Stimulated activated CD4-positive, alpha-beta T cell treated with anti-CD3 and anti-CD28 coated beads, Interleukin-15, amount 100 ng/mL, for 24 hours (primary cell): ENCODE measurements at regions not wholly inside any gene's neighbourhood (a gene's known extent, or its start where the extent isn't known, plus 50 kb on each side); places are given as distances from the start of the nearest gene placed in this dataset.
"Not testable (repeated sequence)": the region's sequence is repeated elsewhere in the genome, so short reads cannot be mapped to it uniquely, and the experiment has no call there.

ENCODE experiments used
- DNase-seq: peaks from one replicate; pipeline ENCODE4 v3.0.0-alpha.2; 2020

GRCh38 chr3:169029674-169030285 lies 633.7 kb downstream of the MECOM start:
- no peak for DNase-seq

- DNase-seq: no peak
These were observed 634.8 kb downstream of the MECOM start for GRCh38 chr3:169028716-169029115.

- no peak for DNase-seq
These were observed 636.8 kb downstream of the MECOM start for GRCh38 chr3:169026543-169027182.

- no peak for DNase-seq
These were observed 641.1 kb downstream of the MECOM start for GRCh38 chr3:169022457-169022856.

GRCh38 chr3:169020371-169020770 lies 643.1 kb downstream of the MECOM start:
- DNase-seq: no peak

- no peak for DNase-seq
These were observed 654.1 kb downstream of the MECOM start for GRCh38 chr3:169009453-169009852.

GRCh38 chr3:169008776-169009358 lies 654.6 kb downstream of the MECOM start:
- no peak for DNase-seq

GRCh38 chr3:169007145-169007544 lies 656.4 kb downstream of the MECOM start:
- no peak for DNase-seq

- not testable (repeated sequence) for DNase-seq
These were observed 657.1 kb downstream of the MECOM start for GRCh38 chr3:169006398-169006797.

GRCh38 chr3:169002689-169003088 lies 660.8 kb downstream of the MECOM start:
- DNase-seq: no peak

GRCh38 chr3:168998792-168999191 lies 664.7 kb downstream of the MECOM start:
- no peak for DNase-seq

- DNase-seq: no peak
These were observed 666.0 kb downstream of the MECOM start for GRCh38 chr3:168997488-168997887.

GRCh38 chr3:168996622-168997021 lies 666.9 kb downstream of the MECOM start:
- DNase-seq: no peak

GRCh38 chr3:168995129-168995528 lies 668.4 kb downstream of the MECOM start:
- DNase-seq: no peak

- no peak for DNase-seq
These were observed 671.7 kb downstream of the MECOM start for GRCh38 chr3:168991803-168992202.

- no peak for DNase-seq
These were observed 672.9 kb downstream of the MECOM start for GRCh38 chr3:168990621-168991020.

- no peak for DNase-seq
These were observed 673.4 kb downstream of the MECOM start for GRCh38 chr3:168990134-168990533.

- no peak for DNase-seq
These were observed 674.1 kb downstream of the MECOM start for GRCh38 chr3:168989396-168989795.

- DNase-seq: no peak
These were observed 674.7 kb downstream of the MECOM start for GRCh38 chr3:168988853-168989252.

GRCh38 chr3:168984872-168985271 lies 678.6 kb downstream of the MECOM start:
- no peak for DNase-seq

GRCh38 chr3:168983046-168983445 lies 680.5 kb downstream of the MECOM start:
- DNase-seq: no peak

- DNase-seq: no peak
These were observed 682.1 kb downstream of the MECOM start for GRCh38 chr3:168981396-168981795.

- no peak for DNase-seq
These were observed 685.7 kb downstream of the MECOM start for GRCh38 chr3:168977716-168978374.

- no peak for DNase-seq
These were observed 686.5 kb downstream of the MECOM start for GRCh38 chr3:168976969-168977368.
